ENCODE measurements at regions not wholly inside any gene's neighbourhood (a gene's known extent, or its start where the extent isn't known, plus 50 kb on each side); places are given as distances from the start of the nearest gene placed in this dataset.

- TF ChIP-seq Cebpa-rat (IDR thresholded peaks at IDR 0.05), result no peak
- no peak overlapping the region for H3K4me2 ChIP-seq
Observed at GRCh38 chr4:14053291-14053690, 425.8 kb upstream of the BOD1L1 start.

GRCh38 chr4:14054391-14054790 is 426.9 kb upstream of the BOD1L1 start:
- H3K4me1 ChIP-seq, result no peaks in the 10 kb centered on the region
- no peaks in the 10 kb centered on the region for H3K36me3 ChIP-seq
- H3K9me3 ChIP-seq (replicated peaks in 1 of 11), result no peaks in the 10 kb centered on the region
- no peaks in the 10 kb centered on the region for H3K27me3 ChIP-seq
- H4K20me1 ChIP-seq, result no peaks in the 10 kb centered on the region
- H3K4me3 ChIP-seq, result no peak overlapping the region
- H3K27ac ChIP-seq, result no peak overlapping the region
- no peak for TF ChIP-seq Cebpa-rat (IDR thresholded peaks at IDR 0.05)
- no peak overlapping the region for H3K9ac ChIP-seq
- H3K4me2 ChIP-seq, result no peak overlapping the region

More at GRCh38 chr4:14053291-14053690, 425.8 kb upstream of the BOD1L1 start:
- Histone ChIP-seq H3K9me3 (replicated peaks in 1 of 11) (no peaks in the 10 kb centered on the region), H4K20me1 (no peaks in the 10 kb centered on the region), H3K4me1 (no peaks in the 10 kb centered on the region), H3K36me3 (no peaks in the 10 kb centered on the region), H3K4me3 (no peak overlapping the region), H3K27me3 (no peaks in the 10 kb centered on the region), H3K9ac (no peak overlapping the region), H3K27ac (no peak overlapping the region)

- H3K9ac ChIP-seq, result no peak overlapping the region
- no peak overlapping the region for H3K4me3 ChIP-seq
- no peaks in the 10 kb centered on the region for H3K36me3 ChIP-seq
- H4K20me1 ChIP-seq, result no peaks in the 10 kb centered on the region
- TF ChIP-seq Cebpa-rat (IDR thresholded peaks at IDR 0.05), result no peak
- H3K4me1 ChIP-seq, result no peaks in the 10 kb centered on the region
- no peak overlapping the region for H3K4me2 ChIP-seq
- no peaks in the 10 kb centered on the region for H3K9me3 ChIP-seq (replicated peaks in 1 of 11)
- no peaks in the 10 kb centered on the region for H3K27me3 ChIP-seq
- H3K27ac ChIP-seq, result no peak overlapping the region
Observed at GRCh38 chr4:14059006-14059405, 431.5 kb upstream of the BOD1L1 start.

GRCh38 chr4:14064984-14065383 is 437.5 kb upstream of the BOD1L1 start:
- Histone ChIP-seq H3K4me2 (no peak overlapping the region), H3K27me3 (no peaks in the 10 kb centered on the region), H3K4me3 (no peak overlapping the region), H3K9me3 (replicated peaks in 1 of 11) (no peaks in the 10 kb centered on the region), H3K36me3 (no peaks in the 10 kb centered on the region), H3K4me1 (no peaks in the 10 kb centered on the region), H4K20me1 (no peaks in the 10 kb centered on the region), H3K27ac (no peak overlapping the region), H3K9ac (no peak overlapping the region)
- no peak for TF ChIP-seq Cebpa-rat (IDR thresholded peaks at IDR 0.05)

- no peak overlapping the region for H3K4me3 ChIP-seq
- H3K27ac ChIP-seq, result no peak overlapping the region
- no peak overlapping the region for H3K9ac ChIP-seq
- no peaks in the 10 kb centered on the region for H3K9me3 ChIP-seq (replicated peaks in 1 of 11)
- no peaks in the 10 kb centered on the region for H3K27me3 ChIP-seq
- no peaks in the 10 kb centered on the region for H3K36me3 ChIP-seq
- H3K4me1 ChIP-seq, result no peaks in the 10 kb centered on the region
- H3K4me2 ChIP-seq, result no peak overlapping the region
- TF ChIP-seq Cebpa-rat (IDR thresholded peaks at IDR 0.05), result no peak
- H4K20me1 ChIP-seq, result no peaks in the 10 kb centered on the region
Observed at GRCh38 chr4:14065406-14065805, 437.9 kb upstream of the BOD1L1 start.

- Histone ChIP-seq H3K27ac (no peak overlapping the region), H3K9me3 (replicated peaks in 1 of 11) (peaks cover 8 to 13% (median 10%) of the 10 kb centered on the region in 11 experiments)
Observed at GRCh38 chr4:14066979-14067378, 439.5 kb upstream of the BOD1L1 start.

GRCh38 chr4:14069886-14070285 is 442.4 kb upstream of the BOD1L1 start:
- TF ChIP-seq Cebpa-rat (IDR thresholded peaks at IDR 0.05), result no peak
- Histone ChIP-seq H3K9ac (no peak overlapping the region), H4K20me1 (no peaks in the 10 kb centered on the region), H3K4me1 (no peaks in the 10 kb centered on the region), H3K4me3 (no peak overlapping the region), H3K27ac (no peak overlapping the region), H3K4me2 (no peak overlapping the region), H3K36me3 (peaks cover 0 to 6% (median 0%) of the 10 kb centered on the region in 11 experiments; a peak in 3 of 22 replicates), H3K27me3 (no peaks in the 10 kb centered on the region), H3K9me3 (replicated peaks in 1 of 11) (peaks cover 25 to 38% (median 30%) of the 10 kb centered on the region in 11 experiments)

More at GRCh38 chr4:14066979-14067378, 439.5 kb upstream of the BOD1L1 start:
- H3K4me1 ChIP-seq, result no peaks in the 10 kb centered on the region
- H3K9ac ChIP-seq, result no peak overlapping the region
- H3K36me3 ChIP-seq, result no peaks in the 10 kb centered on the region
- H3K27me3 ChIP-seq, result no peaks in the 10 kb centered on the region
- TF ChIP-seq Cebpa-rat (IDR thresholded peaks at IDR 0.05), result no peak
- H4K20me1 ChIP-seq, result no peaks in the 10 kb centered on the region
- no peak overlapping the region for H3K4me2 ChIP-seq
- H3K4me3 ChIP-seq, result no peak overlapping the region

GRCh38 chr4:14070289-14070880 is 442.9 kb upstream of the BOD1L1 start:
- peaks cover 0 to 6% (median 0%) of the 10 kb centered on the region in 11 experiments; a peak in 3 of 22 replicates for H3K36me3 ChIP-seq
- peaks cover 0 to 4% (median 0%) of the 10 kb centered on the region in 10 experiments; a peak in 3 of 20 replicates for H3K4me1 ChIP-seq
- H3K27me3 ChIP-seq, result no peaks in the 10 kb centered on the region
- no peak overlapping the region for H3K4me2 ChIP-seq
- H3K4me3 ChIP-seq, result no peak overlapping the region
- H4K20me1 ChIP-seq, result no peaks in the 10 kb centered on the region
- H3K9me3 ChIP-seq (replicated peaks in 1 of 11), result peaks cover 25 to 38% (median 30%) of the 10 kb centered on the region in 11 experiments
- TF ChIP-seq Cebpa-rat (IDR thresholded peaks at IDR 0.05), result no peak
- no peak overlapping the region for H3K27ac ChIP-seq
- H3K9ac ChIP-seq, result no peak overlapping the region

- Histone ChIP-seq H4K20me1 (no peaks in the 10 kb centered on the region), H3K36me3 (peaks cover 0 to 6% (median 0%) of the 10 kb centered on the region in 11 experiments; a peak in 3 of 22 replicates), H3K9ac (no peak overlapping the region), H3K4me1 (peaks cover 0 to 7% (median 0%) of the 10 kb centered on the region in 10 experiments; a peak in 3 of 20 replicates), H3K9me3 (replicated peaks in 1 of 11) (peaks cover 25 to 38% (median 30%) of the 10 kb centered on the region in 11 experiments), H3K27me3 (no peaks in the 10 kb centered on the region), H3K4me2 (no peak overlapping the region), H3K27ac (no peak overlapping the region), H3K4me3 (no peak overlapping the region)
- no peak for TF ChIP-seq Cebpa-rat (IDR thresholded peaks at IDR 0.05)
Observed at GRCh38 chr4:14072506-14072905, 445.0 kb upstream of the BOD1L1 start.

GRCh38 chr4:14076776-14077175 is 449.3 kb upstream of the BOD1L1 start:
- H3K4me1 ChIP-seq, result peaks cover 0 to 7% (median 0%) of the 10 kb centered on the region in 10 experiments; a peak in 3 of 20 replicates
- no peak overlapping the region for H3K9ac ChIP-seq
- H3K27me3 ChIP-seq, result no peaks in the 10 kb centered on the region
- H3K27ac ChIP-seq, result no peak overlapping the region
- H3K4me3 ChIP-seq, result no peak overlapping the region
- no peaks in the 10 kb centered on the region for H4K20me1 ChIP-seq
- peaks cover 0 to 6% (median 0%) of the 10 kb centered on the region in 11 experiments; a peak in 3 of 22 replicates for H3K36me3 ChIP-seq
- no peak for TF ChIP-seq Cebpa-rat (IDR thresholded peaks at IDR 0.05)
- no peak overlapping the region for H3K4me2 ChIP-seq
- peaks cover 17 to 28% (median 21%) of the 10 kb centered on the region in 11 experiments for H3K9me3 ChIP-seq (replicated peaks in 1 of 11)

Measured in BLaER1 treated with 17β-estradiol and CSF1 and Interleukin-3, amounts not matched to agents 10 nM and 100 nM (cell line).